DND-41 (cell line): ENCODE measurements at regions not wholly inside any gene's neighbourhood (a gene's known extent, or its start where the extent isn't known, plus 50 kb on each side); places are given as distances from the start of the nearest gene placed in this dataset.

ENCODE experiments used
- EZH2 ChIP-seq: IDR thresholded peaks from 3 replicates; pipeline ENCODE4 v1.6.1; 2012; ENCODE audit warnings: borderline replicate concordance, low read depth, mild to moderate bottlenecking, moderate library complexity, low read length, inconsistent platforms; ENCODE audit not compliant: severe bottlenecking
- TF ChIP-seq, protein P1 (sequence below): IDR thresholded peaks from 2 replicates; pipeline ENCODE4 v1.5.1; 2012; ENCODE audit warnings: borderline replicate concordance, low read length, moderate library complexity, mild to moderate bottlenecking; ENCODE audit not compliant: poor library complexity, severe bottlenecking; ENCODE audit errors: extremely low read depth

DNA sequence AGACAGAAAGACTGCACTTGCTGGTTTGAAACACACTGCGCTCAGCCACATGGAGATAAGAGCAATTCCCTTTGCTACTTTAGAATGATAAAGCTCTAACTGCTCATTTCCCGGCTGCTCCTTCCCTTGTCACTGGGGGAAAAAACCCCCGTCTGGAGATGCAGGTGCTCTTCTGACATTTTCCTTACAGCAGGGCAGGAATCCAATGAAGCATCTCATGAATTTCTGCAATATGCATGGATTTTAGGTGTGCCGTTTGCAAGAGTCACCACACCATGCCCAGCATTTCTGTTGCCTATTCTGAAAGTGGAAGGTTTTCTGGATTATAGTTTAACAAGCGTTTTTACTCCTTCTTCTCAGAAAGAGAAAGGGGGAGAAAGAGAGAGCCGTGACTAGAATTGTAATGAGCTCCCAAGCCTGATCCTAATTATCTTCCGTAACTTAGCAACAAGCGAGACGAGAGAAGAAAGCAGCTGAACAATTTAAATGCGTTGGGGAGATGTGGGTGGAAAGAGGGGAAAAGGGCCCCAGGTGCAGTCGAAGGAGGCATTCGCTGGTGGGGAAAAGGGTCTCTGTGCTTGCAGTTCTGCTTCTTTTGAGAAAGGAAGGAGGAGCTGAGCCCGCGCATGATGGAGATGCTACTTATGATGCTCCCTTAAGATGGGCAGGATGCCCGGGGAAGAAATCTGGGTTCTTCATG lies 76.6 kb upstream of the SPATA13 start:
- TF ChIP-seq, protein P1, sequence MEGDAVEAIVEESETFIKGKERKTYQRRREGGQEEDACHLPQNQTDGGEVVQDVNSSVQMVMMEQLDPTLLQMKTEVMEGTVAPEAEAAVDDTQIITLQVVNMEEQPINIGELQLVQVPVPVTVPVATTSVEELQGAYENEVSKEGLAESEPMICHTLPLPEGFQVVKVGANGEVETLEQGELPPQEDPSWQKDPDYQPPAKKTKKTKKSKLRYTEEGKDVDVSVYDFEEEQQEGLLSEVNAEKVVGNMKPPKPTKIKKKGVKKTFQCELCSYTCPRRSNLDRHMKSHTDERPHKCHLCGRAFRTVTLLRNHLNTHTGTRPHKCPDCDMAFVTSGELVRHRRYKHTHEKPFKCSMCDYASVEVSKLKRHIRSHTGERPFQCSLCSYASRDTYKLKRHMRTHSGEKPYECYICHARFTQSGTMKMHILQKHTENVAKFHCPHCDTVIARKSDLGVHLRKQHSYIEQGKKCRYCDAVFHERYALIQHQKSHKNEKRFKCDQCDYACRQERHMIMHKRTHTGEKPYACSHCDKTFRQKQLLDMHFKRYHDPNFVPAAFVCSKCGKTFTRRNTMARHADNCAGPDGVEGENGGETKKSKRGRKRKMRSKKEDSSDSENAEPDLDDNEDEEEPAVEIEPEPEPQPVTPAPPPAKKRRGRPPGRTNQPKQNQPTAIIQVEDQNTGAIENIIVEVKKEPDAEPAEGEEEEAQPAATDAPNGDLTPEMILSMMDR: no peak
- TF ChIP-seq EZH2: no peak
